Testis (tissue), 2 donors: ENCODE measurements at regions not wholly inside any gene's neighbourhood (a gene's known extent, or its start where the extent isn't known, plus 50 kb on each side); places are given as distances from the start of the nearest gene placed in this dataset.

ENCODE experiments used
- DNase-seq: peaks from one replicate; pipeline ENCODE4 v3.0.0-alpha.2; 2019
- H3K27ac ChIP-seq, 2 donors: fragments of 200-600 bp; sonication (generic); one replicate each; pipeline ENCODE4 v1.5.1; 2019
- H3K27me3 ChIP-seq: fragments of 200-600 bp; sonication (generic); one replicate; pipeline ENCODE4 v1.5.1; 2019
- H3K36me3 ChIP-seq: fragments of 200-600 bp; sonication (generic); one replicate; pipeline ENCODE4 v1.5.1; 2017; ENCODE audit warnings: low read depth; ENCODE audit errors: missing control alignments
- H3K4me1 ChIP-seq: fragments of 200-600 bp; sonication (generic); one replicate; pipeline ENCODE4 v1.5.1; 2019
- H3K4me3 ChIP-seq, 2 donors: fragments of 200-600 bp; sonication (generic); one replicate each; pipeline ENCODE4 v1.5.1; 2017 to 2019
- H3K9me3 ChIP-seq: fragments of 200-600 bp; sonication (generic); one replicate; pipeline ENCODE4 v1.5.1; 2017
- POLR2A ChIP-seq: fragments of 450-650 bp; IDR thresholded peaks from one replicate; pipeline ENCODE4 v1.6.1; 2017; ENCODE audit warnings: antibody characterized with exemption, mild to moderate bottlenecking, moderate library complexity
- WGBS, 2 donors: methylation state at CpG; one replicate each; pipeline ENCODE4 v1.1.5; 2018; 5-methylcytosine and 5-hydroxymethylcytosine counted together
- intact Hi-C: fragments of 100-400 bp; cut with DNase I; formaldehyde crosslinking; loops from one replicate; pipeline ENCODE4 v1.15.1; 2023; ENCODE audit warnings: low total_unique reads
- TF ChIP-seq, protein P1 (sequence below), 3 experiments: fragments of 450-650 bp in 2 of 3; fragments of 200-600 bp in 1 of 3; sonication (generic) in 1 of 3; IDR thresholded peaks; one replicate each; pipeline ENCODE4 v1.5.1; 2016 to 2019; ENCODE audit warnings: antibody characterized with exemption in 3 of 3, mild to moderate bottlenecking in 2 of 3, moderate library complexity in 1 of 3

DNA sequence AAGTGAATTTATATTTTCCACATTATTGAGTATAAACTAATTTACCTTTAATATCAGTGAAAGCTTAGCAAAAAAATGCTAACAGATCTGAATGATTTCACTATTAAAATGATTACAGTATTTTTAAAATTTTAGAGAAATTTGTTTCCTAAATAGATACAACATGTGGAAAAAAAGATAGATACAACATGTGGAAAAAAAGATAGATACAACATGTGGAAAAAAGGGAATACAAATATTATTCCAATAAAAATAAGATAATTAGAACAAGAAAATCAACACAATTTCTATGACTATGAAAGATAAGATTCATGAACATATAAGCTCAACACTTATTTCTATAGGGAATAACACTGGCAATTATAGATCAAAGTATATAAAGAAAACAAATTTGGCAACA, 865.9 kb upstream of the VRK2 start:
- H3K36me3 ChIP-seq: no peaks in the 10 kb centered on the region
- no peak overlapping the region for H3K27ac ChIP-seq
- no peak overlapping the region for H3K4me3 ChIP-seq
- no peaks in the 10 kb centered on the region for H3K27me3 ChIP-seq
- intact Hi-C loops: no loop called here
- H3K4me1 ChIP-seq: no peaks in the 10 kb centered on the region
- TF ChIP-seq POLR2A: no peak
- TF ChIP-seq, protein P1, sequence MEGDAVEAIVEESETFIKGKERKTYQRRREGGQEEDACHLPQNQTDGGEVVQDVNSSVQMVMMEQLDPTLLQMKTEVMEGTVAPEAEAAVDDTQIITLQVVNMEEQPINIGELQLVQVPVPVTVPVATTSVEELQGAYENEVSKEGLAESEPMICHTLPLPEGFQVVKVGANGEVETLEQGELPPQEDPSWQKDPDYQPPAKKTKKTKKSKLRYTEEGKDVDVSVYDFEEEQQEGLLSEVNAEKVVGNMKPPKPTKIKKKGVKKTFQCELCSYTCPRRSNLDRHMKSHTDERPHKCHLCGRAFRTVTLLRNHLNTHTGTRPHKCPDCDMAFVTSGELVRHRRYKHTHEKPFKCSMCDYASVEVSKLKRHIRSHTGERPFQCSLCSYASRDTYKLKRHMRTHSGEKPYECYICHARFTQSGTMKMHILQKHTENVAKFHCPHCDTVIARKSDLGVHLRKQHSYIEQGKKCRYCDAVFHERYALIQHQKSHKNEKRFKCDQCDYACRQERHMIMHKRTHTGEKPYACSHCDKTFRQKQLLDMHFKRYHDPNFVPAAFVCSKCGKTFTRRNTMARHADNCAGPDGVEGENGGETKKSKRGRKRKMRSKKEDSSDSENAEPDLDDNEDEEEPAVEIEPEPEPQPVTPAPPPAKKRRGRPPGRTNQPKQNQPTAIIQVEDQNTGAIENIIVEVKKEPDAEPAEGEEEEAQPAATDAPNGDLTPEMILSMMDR (IDR thresholded peaks at IDR 0.05): no peak
- no peak for DNase-seq
- no peaks in the 10 kb centered on the region for H3K9me3 ChIP-seq

DNA sequence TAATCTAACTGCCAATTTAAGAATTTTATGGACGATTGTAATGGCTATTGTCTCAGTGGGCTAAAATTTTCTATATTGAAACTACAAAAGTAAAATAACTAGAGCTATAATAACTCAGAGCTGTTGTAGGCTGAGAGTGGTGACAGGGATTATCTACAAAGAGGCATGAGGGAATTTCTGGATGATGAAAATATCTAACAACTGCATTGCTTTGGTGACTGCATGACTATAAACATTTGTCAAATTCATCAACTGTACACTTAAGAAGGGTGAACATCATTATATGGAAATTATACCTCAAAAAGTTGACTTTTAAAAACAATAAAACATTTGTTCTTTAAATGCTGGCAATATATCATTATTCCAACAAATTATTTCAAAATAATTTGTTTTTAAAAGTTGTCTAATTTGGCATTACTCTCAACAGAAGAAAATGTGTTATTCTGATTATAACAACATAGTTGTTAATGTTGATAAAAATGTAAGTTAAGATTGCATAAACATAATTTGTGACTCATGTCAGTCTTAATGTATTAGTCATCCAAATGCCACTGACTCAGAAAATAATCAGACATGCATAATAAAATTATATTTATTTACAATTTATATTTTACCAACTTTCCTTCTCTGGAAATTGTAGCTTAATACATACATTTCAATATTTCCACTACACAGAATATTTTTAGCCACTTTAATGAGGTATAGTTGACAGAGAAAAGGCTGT, 865.1 kb upstream of the VRK2 start:
- H3K27me3 ChIP-seq: no peaks in the 10 kb centered on the region
- TF ChIP-seq POLR2A: no peak
- TF ChIP-seq, protein P1 (IDR thresholded peaks at IDR 0.05): no peak
- 48 to 71% methylated on average over 1 of the region's 1 CpG for WGBS, 2 donors
- no peak overlapping the region for H3K4me3 ChIP-seq
- DNase-seq: no peak
- H3K36me3 ChIP-seq: no peaks in the 10 kb centered on the region
- no peaks in the 10 kb centered on the region for H3K4me1 ChIP-seq
- H3K27ac ChIP-seq: no peak overlapping the region
- H3K9me3 ChIP-seq: no peaks in the 10 kb centered on the region
- intact Hi-C loops: no loop called here

DNA sequence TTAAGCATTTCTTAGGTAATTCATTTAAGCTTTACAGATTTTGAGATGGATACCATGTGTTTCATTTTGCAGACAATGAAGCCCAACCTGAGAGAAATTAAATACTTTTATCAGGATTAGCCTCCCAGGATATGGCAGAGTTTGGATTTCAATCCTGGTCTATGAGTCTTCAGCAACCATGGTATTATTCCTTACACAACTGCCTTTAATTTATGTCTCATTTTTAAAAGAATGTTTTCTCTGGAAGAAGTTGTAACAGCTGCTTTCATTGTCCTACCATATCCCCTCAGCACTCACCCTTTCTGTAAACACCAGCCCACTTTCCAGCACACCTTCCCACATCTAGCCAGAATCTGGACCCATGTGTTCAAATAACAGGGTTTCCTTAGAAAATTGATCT, 863.7 kb upstream of the VRK2 start:
- Histone ChIP-seq H3K9me3 (no peaks in the 10 kb centered on the region), H3K27me3 (no peaks in the 10 kb centered on the region), H3K4me3 (no peak overlapping the region), H3K27ac (no peak overlapping the region), H3K36me3 (no peaks in the 10 kb centered on the region), H3K4me1 (no peaks in the 10 kb centered on the region)
- intact Hi-C loops: no loop called here
- DNase-seq: no peak
- TF ChIP-seq, protein P1 (IDR thresholded peaks at IDR 0.05): no peak
- TF ChIP-seq POLR2A: no peak

DNA sequence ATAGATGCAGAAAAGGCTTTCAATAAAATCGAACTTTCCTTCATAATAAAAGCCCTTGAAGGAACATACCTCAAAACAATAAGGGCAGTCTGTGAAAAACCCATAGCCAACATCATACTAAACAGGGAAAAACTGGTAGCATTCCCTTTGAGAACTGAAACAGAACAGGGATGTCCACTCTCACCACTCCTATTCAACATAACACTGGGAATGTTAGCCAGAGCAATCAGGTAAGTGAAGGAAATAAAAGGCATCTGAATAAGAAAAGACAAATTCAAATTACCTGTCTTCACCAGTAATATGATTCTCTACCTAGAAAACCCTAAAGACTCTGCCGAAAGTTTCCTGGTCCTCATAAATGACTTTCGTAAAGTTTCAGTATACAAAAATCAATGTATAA, 861.0 kb upstream of the VRK2 start:
- H3K36me3 ChIP-seq: no peaks in the 10 kb centered on the region
- no peaks in the 10 kb centered on the region for H3K4me1 ChIP-seq
- intact Hi-C loops: no loop called here
- TF ChIP-seq POLR2A: no peak
- TF ChIP-seq, protein P1 (IDR thresholded peaks at IDR 0.05): no peak
- H3K27ac ChIP-seq: no peak overlapping the region
- no peak for DNase-seq
- no peaks in the 10 kb centered on the region for H3K9me3 ChIP-seq
- no peak overlapping the region for H3K4me3 ChIP-seq
- H3K27me3 ChIP-seq: no peaks in the 10 kb centered on the region
- WGBS, 2 donors: 80 to 81% methylated on average over 3 of the region's 3 CpGs

DNA sequence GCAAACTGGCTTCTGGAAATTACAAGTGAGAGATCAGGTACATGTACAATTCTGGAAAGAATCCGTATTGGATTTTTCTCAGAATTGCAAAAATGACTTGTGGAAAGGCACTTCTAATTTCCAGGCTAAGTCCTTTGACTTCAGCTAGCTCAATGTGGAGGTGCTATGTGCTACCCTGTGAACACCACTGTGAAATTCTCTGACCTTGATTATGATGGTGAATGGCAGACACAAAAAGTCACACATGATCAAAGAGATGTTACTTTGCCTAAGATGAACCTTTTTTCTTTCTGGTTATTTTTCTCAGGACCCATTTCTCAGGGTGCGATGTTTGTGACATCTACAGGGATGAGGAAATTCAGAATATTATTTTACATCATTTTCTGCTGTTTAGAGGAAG, 856.6 kb upstream of the VRK2 start:
- intact Hi-C loops: no loop called here
- Histone ChIP-seq H3K4me1 (no peaks in the 10 kb centered on the region), H3K36me3 (no peaks in the 10 kb centered on the region), H3K27me3 (no peaks in the 10 kb centered on the region), H3K4me3 (no peak overlapping the region), H3K9me3 (no peaks in the 10 kb centered on the region), H3K27ac (no peak overlapping the region)
- WGBS, 2 donors: 83 to 86% methylated on average over 2 of the region's 2 CpGs
- TF ChIP-seq, protein P1 (IDR thresholded peaks at IDR 0.05): no peak
- no peak for DNase-seq
